ENCODE measurements at regions not wholly inside any gene's neighbourhood (a gene's known extent, or its start where the extent isn't known, plus 50 kb on each side); places are given as distances from the start of the nearest gene placed in this dataset.
"Not testable (repeated sequence)": the region's sequence is repeated elsewhere in the genome, so short reads cannot be mapped to it uniquely, and the experiment has no call there.

- H3K4me3 ChIP-seq (ENCODE audit: low read depth, low read length) = no peak overlapping the region
These were observed 118.7 kb upstream of the CDH5 start for GRCh38 chr16:66247516-66248481.

GRCh38 chr16:66245868-66246267 is 120.6 kb upstream of the CDH5 start:
- H3K4me3 ChIP-seq (ENCODE audit: low read depth, low read length) = no peak overlapping the region

- H3K4me3 ChIP-seq (ENCODE audit: low read depth, low read length) = no peak overlapping the region
These were observed 121.4 kb upstream of the CDH5 start for GRCh38 chr16:66245072-66245471.

GRCh38 chr16:66242672-66243071 is 123.8 kb upstream of the CDH5 start:
- no peak overlapping the region for H3K4me3 ChIP-seq (ENCODE audit: low read depth, low read length)

GRCh38 chr16:66242206-66242605 is 124.3 kb upstream of the CDH5 start:
- not testable (repeated sequence) for H3K4me3 ChIP-seq (ENCODE audit: low read depth, low read length)

- no peak overlapping the region for H3K4me3 ChIP-seq (ENCODE audit: low read depth, low read length)
These were observed 125.7 kb upstream of the CDH5 start for GRCh38 chr16:66240631-66241395.

GRCh38 chr16:66240088-66240487 is 126.4 kb upstream of the CDH5 start:
- no peak overlapping the region for H3K4me3 ChIP-seq (ENCODE audit: low read depth, low read length)

- no peak overlapping the region for H3K4me3 ChIP-seq (ENCODE audit: low read depth, low read length)
These were observed 127.8 kb upstream of the CDH5 start for GRCh38 chr16:66238696-66239095.

- no peak overlapping the region for H3K4me3 ChIP-seq (ENCODE audit: low read depth, low read length)
These were observed 130.2 kb upstream of the CDH5 start for GRCh38 chr16:66236301-66236700.

GRCh38 chr16:66231452-66232160 is 134.9 kb upstream of the CDH5 start:
- no peak overlapping the region for H3K4me3 ChIP-seq (ENCODE audit: low read depth, low read length)

GRCh38 chr16:66229651-66230050 is 136.8 kb upstream of the CDH5 start:
- H3K4me3 ChIP-seq (ENCODE audit: low read depth, low read length) = no peak overlapping the region

GRCh38 chr16:66228792-66229191 is 137.7 kb upstream of the CDH5 start:
- no peak overlapping the region for H3K4me3 ChIP-seq (ENCODE audit: low read depth, low read length)

GRCh38 chr16:66227766-66228530 is 138.5 kb upstream of the CDH5 start:
- H3K4me3 ChIP-seq (ENCODE audit: low read depth, low read length) = no peak overlapping the region

- no peak overlapping the region for H3K4me3 ChIP-seq (ENCODE audit: low read depth, low read length)
These were observed 139.7 kb upstream of the CDH5 start for GRCh38 chr16:66226762-66227161.

GRCh38 chr16:66225696-66226095 is 140.8 kb upstream of the CDH5 start:
- H3K4me3 ChIP-seq (ENCODE audit: low read depth, low read length) = no peak overlapping the region

- H3K4me3 ChIP-seq (ENCODE audit: low read depth, low read length) = no peak overlapping the region
These were observed 141.9 kb upstream of the CDH5 start for GRCh38 chr16:66224626-66225025.

GRCh38 chr16:66224186-66224585 is 142.3 kb upstream of the CDH5 start:
- H3K4me3 ChIP-seq (ENCODE audit: low read depth, low read length) = no peak overlapping the region

- H3K4me3 ChIP-seq (ENCODE audit: low read depth, low read length) = no peak overlapping the region
These were observed 143.2 kb upstream of the CDH5 start for GRCh38 chr16:66223176-66223780.

- H3K4me3 ChIP-seq (ENCODE audit: low read depth, low read length) = no peak overlapping the region
These were observed 143.7 kb upstream of the CDH5 start for GRCh38 chr16:66222756-66223155.

GRCh38 chr16:66220702-66221101 is 145.8 kb upstream of the CDH5 start:
- no peak overlapping the region for H3K4me3 ChIP-seq (ENCODE audit: low read depth, low read length)
